ENCODE measurements at regions not wholly inside any gene's neighbourhood (a gene's known extent, or its start where the extent isn't known, plus 50 kb on each side); places are given as distances from the start of the nearest gene placed in this dataset.

- H3K18ac ChIP-seq (ENCODE audit: extremely low read depth, low read length): no peak overlapping the region
- no peaks in the 10 kb centered on the region for H3K9me3 ChIP-seq (ENCODE audit: insufficient read depth in 2 of 2, low read depth in 1 of 2, low read length in 1 of 2)
- H3K36me3 ChIP-seq (ENCODE audit: control insufficient read depth in 2 of 4, insufficient read depth in 4 of 4, low read length in 3 of 4): no peaks in the 10 kb centered on the region
- no peak for FAIRE-seq
- no peak overlapping the region for H2BK15ac ChIP-seq (ENCODE audit: low read length)
- no peaks in the 10 kb centered on the region for H3K27me3 ChIP-seq (replicated peaks in 1 of 4; ENCODE audit: control insufficient read depth in 3 of 4, extremely low read depth in 1 of 4, insufficient read depth in 3 of 4, low read length in 3 of 4)
- no peak overlapping the region for H3K4me3 ChIP-seq (ENCODE audit: extremely low read depth in 1 of 4, insufficient read depth in 2 of 4, low read depth in 3 of 4, low read length in 4 of 4)
- no peaks in the 10 kb centered on the region for H3K4me1 ChIP-seq (replicated peaks in 1 of 4; ENCODE audit: control insufficient read depth in 3 of 4, insufficient read depth in 4 of 4, low read length in 3 of 4)
- H4K91ac ChIP-seq (replicated peaks; ENCODE audit: insufficient read length, low read length): no peak overlapping the region
- no peak overlapping the region for H2AFZ ChIP-seq (ENCODE audit: low read length)
- POLR2A ChIA-PET (ENCODE audit: partially characterized antibody): no interaction called here
- H3K56ac ChIP-seq (replicated peaks; ENCODE audit: insufficient read length, low read depth, low read length): no peak overlapping the region
- no peaks in the 10 kb centered on the region for H3K79me2 ChIP-seq (ENCODE audit: control insufficient read depth in 1 of 2, insufficient read depth in 2 of 2, low read length in 2 of 2)
- no peaks in the 10 kb centered on the region for H3K23me2 ChIP-seq (ENCODE audit: low read depth, low read length)
- no peak overlapping the region for H3K23ac ChIP-seq (ENCODE audit: insufficient read length)
- DNase-seq (ENCODE audit: low read depth in 1 of 2, low spot score in 2 of 2): no peak
- WGBS, 2 experiments (ENCODE audit: extremely low coverage in 1 of 2, insufficient coverage in 1 of 2, insufficient read length in 1 of 2, insufficient replicate concordance in 2 of 2, low coverage in 1 of 2, low lambda C conversion rate in 2 of 2, missing lambda C conversion rate in 1 of 2): 96% methylated on average over 2 of the region's 2 CpGs; no CpG with 5 or more reads in 1 of the 2 experiments
- no peak overlapping the region for H2AK5ac ChIP-seq (ENCODE audit: low read depth, low read length)
- H2BK5ac ChIP-seq (ENCODE audit: low read depth, low read length): no peak overlapping the region
- H3K27ac ChIP-seq (ENCODE audit: low read depth, low read length): no peak overlapping the region
- no peak overlapping the region for H3K9ac ChIP-seq (replicated peaks in 1 of 4; ENCODE audit: extremely low read depth in 1 of 4, low read depth in 3 of 4, low read length in 3 of 4)
- H2BK20ac ChIP-seq (ENCODE audit: low read length): no peak overlapping the region
- CTCF ChIA-PET (ENCODE audit: partially characterized antibody): no interaction called here
- no peaks in the 10 kb centered on the region for H4K20me1 ChIP-seq (replicated peaks in 1 of 2; ENCODE audit: control insufficient read depth in 1 of 2, insufficient read depth in 2 of 2, low read length in 2 of 2)
- H4K5ac ChIP-seq (ENCODE audit: insufficient read length, low read depth, low read length): no peak overlapping the region
- no peak overlapping the region for H3K14ac ChIP-seq (ENCODE audit: insufficient read length)
- no peak overlapping the region for H4K8ac ChIP-seq (ENCODE audit: extremely low read depth, insufficient read depth, low read length)
- no peak for TF ChIP-seq TAF1 (IDR thresholded peaks at IDR 0.05; ENCODE audit: low read depth, low read length)
- TF ChIP-seq CREB1 (IDR thresholded peaks at IDR 0.05): no peak
- TF ChIP-seq YY1 (IDR thresholded peaks at IDR 0.05; ENCODE audit: low read depth, low read length): no peak
- no peak for TF ChIP-seq TAF7 (optimal IDR thresholded peaks at IDR 0.05; ENCODE audit: borderline replicate concordance, low read depth, low read length)
- H3K4me2 ChIP-seq (ENCODE audit: insufficient read depth in 1 of 2, low read depth in 2 of 2, low read length in 2 of 2): no peak overlapping the region
- H2BK120ac ChIP-seq (replicated peaks; ENCODE audit: low read depth, low read length): no peak overlapping the region
- no peak overlapping the region for H3K4ac ChIP-seq (replicated peaks; ENCODE audit: insufficient read length, low read depth, low read length)
- no peak overlapping the region for H2BK12ac ChIP-seq (ENCODE audit: low read depth, low read length)
- no peaks in the 10 kb centered on the region for H3K79me1 ChIP-seq (ENCODE audit: low read depth, low read length)
Observed at GRCh38 chr11:122190768-122191167, 74.8 kb upstream of the BLID start.

All from H1 (cell line).